GM12878 (cell line): ENCODE measurements at regions not wholly inside any gene's neighbourhood (a gene's known extent, or its start where the extent isn't known, plus 50 kb on each side); places are given as distances from the start of the nearest gene placed in this dataset.

Source experiments
- BMI1 ChIP-seq: fragments of 450-650 bp; IDR thresholded peaks from 2 replicates; pipeline ENCODE4 v1.6.1; 2016; ENCODE audit warnings: mild to moderate bottlenecking, moderate library complexity, borderline replicate concordance
- CUX1 ChIP-seq: IDR thresholded peaks from 2 replicates; pipeline ENCODE4 v1.6.1; 2012; ENCODE audit warnings: improper control_type of control experiment, low read depth, low read length; ENCODE audit not compliant: insufficient replicate concordance
- E4F1 ChIP-seq: fragments of 450-650 bp; IDR thresholded peaks from 2 replicates; pipeline ENCODE4 v1.6.1; 2018; ENCODE audit warnings: borderline replicate concordance, mild to moderate bottlenecking; ENCODE audit not compliant: partially characterized antibody
- ELK1 ChIP-seq: IDR thresholded peaks from 2 replicates; pipeline ENCODE4 v1.6.1; 2012; ENCODE audit warnings: low read depth, low read length, improper control_type of control experiment
- REST ChIP-seq: IDR thresholded peaks from 2 replicates; pipeline ENCODE4 v1.6.1; 2012; ENCODE audit warnings: mild to moderate bottlenecking, low read depth, low read length
- SPI1 ChIP-seq: IDR thresholded peaks from 2 replicates; pipeline ENCODE4 v1.6.1; 2011; ENCODE audit warnings: low read depth, mild to moderate bottlenecking, low read length, moderate library complexity, borderline replicate concordance; ENCODE audit not compliant: insufficient read depth
- ZBTB11 ChIP-seq: fragments of 450-650 bp; formaldehyde crosslinking; IDR thresholded peaks from 2 replicates; pipeline ENCODE4 v1.5.0; 2022; ENCODE audit warnings: mild to moderate bottlenecking, missing genetic modification characterization

GRCh38 chr5:143588933-143589662 lies 185.6 kb upstream of the NR3C1 start (continued):
- no peak for TF ChIP-seq ZBTB11 (CRISPR knock-in tag)
- TF ChIP-seq ELK1, result no peak
- no peak for TF ChIP-seq BMI1
- TF ChIP-seq E4F1, result no peak
- TF ChIP-seq REST, result no peak
- TF ChIP-seq SPI1, result no peak
- TF ChIP-seq CUX1, result no peak
